DND-41 (cell line): ENCODE measurements at regions not wholly inside any gene's neighbourhood (a gene's known extent, or its start where the extent isn't known, plus 50 kb on each side); places are given as distances from the start of the nearest gene placed in this dataset.

ENCODE experiments used
- EZH2 ChIP-seq: IDR thresholded peaks from 3 replicates; pipeline ENCODE4 v1.6.1; 2012; ENCODE audit warnings: borderline replicate concordance, low read depth, mild to moderate bottlenecking, moderate library complexity, low read length, inconsistent platforms; ENCODE audit not compliant: severe bottlenecking
- TF ChIP-seq, protein P1 (sequence below): IDR thresholded peaks from 2 replicates; pipeline ENCODE4 v1.5.1; 2012; ENCODE audit warnings: borderline replicate concordance, low read length, moderate library complexity, mild to moderate bottlenecking; ENCODE audit not compliant: poor library complexity, severe bottlenecking; ENCODE audit errors: extremely low read depth

- TF ChIP-seq, protein P1, sequence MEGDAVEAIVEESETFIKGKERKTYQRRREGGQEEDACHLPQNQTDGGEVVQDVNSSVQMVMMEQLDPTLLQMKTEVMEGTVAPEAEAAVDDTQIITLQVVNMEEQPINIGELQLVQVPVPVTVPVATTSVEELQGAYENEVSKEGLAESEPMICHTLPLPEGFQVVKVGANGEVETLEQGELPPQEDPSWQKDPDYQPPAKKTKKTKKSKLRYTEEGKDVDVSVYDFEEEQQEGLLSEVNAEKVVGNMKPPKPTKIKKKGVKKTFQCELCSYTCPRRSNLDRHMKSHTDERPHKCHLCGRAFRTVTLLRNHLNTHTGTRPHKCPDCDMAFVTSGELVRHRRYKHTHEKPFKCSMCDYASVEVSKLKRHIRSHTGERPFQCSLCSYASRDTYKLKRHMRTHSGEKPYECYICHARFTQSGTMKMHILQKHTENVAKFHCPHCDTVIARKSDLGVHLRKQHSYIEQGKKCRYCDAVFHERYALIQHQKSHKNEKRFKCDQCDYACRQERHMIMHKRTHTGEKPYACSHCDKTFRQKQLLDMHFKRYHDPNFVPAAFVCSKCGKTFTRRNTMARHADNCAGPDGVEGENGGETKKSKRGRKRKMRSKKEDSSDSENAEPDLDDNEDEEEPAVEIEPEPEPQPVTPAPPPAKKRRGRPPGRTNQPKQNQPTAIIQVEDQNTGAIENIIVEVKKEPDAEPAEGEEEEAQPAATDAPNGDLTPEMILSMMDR = no peak
- no peak for TF ChIP-seq EZH2
Measured at GRCh38 chr2:125572660-125573059, 1083.3 kb upstream of the GYPC start.
